HFF-Myc (cell line): ENCODE measurements at regions not wholly inside any gene's neighbourhood (a gene's known extent, or its start where the extent isn't known, plus 50 kb on each side); places are given as distances from the start of the nearest gene placed in this dataset.
"Not testable (repeated sequence)": the region's sequence is repeated elsewhere in the genome, so short reads cannot be mapped to it uniquely, and the experiment has no call there.

Experiments used
- DNase-seq: peaks from one replicate; pipeline ENCODE4 v3.0.0-alpha.2; 2011; ENCODE audit warnings: low read depth; ENCODE audit errors: extremely low read depth
- H3K4me3 ChIP-seq: replicated peaks from 2 replicates; pipeline ENCODE4 v1.5.1; 2011; ENCODE audit warnings: low read depth, mild to moderate bottlenecking, control low read depth, low read length
- TF ChIP-seq, protein P1 (sequence below): IDR thresholded peaks from 2 replicates; pipeline ENCODE4 v1.5.1; 2012; ENCODE audit warnings: mild to moderate bottlenecking, low read depth, low read length, control low read depth; ENCODE audit errors: missing control alignments

DNA sequence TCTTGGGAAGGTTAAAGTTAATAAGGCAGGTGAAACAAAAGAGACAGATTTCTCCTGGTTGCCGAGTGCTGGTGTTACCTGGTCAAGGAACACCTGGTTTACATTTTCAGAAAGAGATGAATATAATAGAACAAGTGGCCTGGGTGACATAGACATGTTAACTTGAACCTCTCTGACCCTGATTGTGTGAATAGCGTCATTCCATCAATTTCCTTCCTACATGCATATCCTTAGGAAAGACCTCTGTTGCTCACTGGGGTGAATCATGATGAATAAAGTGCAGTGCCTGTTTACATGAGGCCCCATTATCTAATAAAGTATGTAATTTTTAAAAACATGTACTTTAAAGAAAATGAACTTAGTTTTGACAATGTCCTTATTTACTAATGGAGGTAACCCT is 1822.9 kb upstream of the FLRT2 start:
- H3K4me3 ChIP-seq = no peak overlapping the region
- TF ChIP-seq, protein P1, sequence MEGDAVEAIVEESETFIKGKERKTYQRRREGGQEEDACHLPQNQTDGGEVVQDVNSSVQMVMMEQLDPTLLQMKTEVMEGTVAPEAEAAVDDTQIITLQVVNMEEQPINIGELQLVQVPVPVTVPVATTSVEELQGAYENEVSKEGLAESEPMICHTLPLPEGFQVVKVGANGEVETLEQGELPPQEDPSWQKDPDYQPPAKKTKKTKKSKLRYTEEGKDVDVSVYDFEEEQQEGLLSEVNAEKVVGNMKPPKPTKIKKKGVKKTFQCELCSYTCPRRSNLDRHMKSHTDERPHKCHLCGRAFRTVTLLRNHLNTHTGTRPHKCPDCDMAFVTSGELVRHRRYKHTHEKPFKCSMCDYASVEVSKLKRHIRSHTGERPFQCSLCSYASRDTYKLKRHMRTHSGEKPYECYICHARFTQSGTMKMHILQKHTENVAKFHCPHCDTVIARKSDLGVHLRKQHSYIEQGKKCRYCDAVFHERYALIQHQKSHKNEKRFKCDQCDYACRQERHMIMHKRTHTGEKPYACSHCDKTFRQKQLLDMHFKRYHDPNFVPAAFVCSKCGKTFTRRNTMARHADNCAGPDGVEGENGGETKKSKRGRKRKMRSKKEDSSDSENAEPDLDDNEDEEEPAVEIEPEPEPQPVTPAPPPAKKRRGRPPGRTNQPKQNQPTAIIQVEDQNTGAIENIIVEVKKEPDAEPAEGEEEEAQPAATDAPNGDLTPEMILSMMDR = no peak
- DNase-seq = no peak

DNA sequence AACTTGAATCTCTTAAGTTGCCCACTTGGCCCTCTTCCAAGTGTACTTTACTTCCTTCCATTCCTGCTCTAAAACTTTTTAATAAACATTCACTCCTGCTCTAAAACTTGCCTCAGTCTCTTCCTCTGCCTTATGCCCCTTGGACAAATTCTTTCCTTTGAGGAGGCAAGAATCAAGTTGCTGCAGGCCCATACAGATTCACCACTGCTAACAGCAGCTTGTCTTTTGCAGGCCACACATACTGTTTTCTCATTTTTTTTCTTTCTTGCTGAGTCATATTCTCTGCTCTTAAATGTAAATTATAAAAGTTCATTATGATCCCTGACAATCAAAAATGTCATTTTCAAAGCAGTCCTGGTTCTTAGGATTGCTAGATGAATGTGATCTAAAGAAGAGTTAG is 1820.8 kb upstream of the FLRT2 start:
- DNase-seq = no peak
- TF ChIP-seq, protein P1 = no peak
- H3K4me3 ChIP-seq = no peak overlapping the region

DNA sequence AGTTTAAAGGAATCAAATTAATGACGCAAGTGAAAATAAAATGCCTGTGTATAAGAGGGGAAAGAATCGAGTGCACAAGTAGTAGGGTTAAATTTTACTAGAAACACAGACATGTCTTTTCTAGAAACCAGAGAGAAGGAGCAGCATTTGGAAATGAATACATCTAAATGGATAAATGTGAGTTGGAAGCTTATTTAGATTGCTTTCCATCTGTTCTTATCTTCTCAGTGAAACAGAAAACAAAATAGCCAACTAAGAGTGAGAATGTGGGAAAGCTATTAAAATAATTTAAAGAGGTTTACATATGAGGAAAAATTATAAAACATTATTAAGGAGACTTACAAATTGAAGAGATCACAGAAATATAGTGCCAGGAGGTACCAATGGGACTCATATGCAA is 1818.9 kb upstream of the FLRT2 start:
- TF ChIP-seq, protein P1 = no peak
- DNase-seq = no peak
- no peak overlapping the region for H3K4me3 ChIP-seq

DNA sequence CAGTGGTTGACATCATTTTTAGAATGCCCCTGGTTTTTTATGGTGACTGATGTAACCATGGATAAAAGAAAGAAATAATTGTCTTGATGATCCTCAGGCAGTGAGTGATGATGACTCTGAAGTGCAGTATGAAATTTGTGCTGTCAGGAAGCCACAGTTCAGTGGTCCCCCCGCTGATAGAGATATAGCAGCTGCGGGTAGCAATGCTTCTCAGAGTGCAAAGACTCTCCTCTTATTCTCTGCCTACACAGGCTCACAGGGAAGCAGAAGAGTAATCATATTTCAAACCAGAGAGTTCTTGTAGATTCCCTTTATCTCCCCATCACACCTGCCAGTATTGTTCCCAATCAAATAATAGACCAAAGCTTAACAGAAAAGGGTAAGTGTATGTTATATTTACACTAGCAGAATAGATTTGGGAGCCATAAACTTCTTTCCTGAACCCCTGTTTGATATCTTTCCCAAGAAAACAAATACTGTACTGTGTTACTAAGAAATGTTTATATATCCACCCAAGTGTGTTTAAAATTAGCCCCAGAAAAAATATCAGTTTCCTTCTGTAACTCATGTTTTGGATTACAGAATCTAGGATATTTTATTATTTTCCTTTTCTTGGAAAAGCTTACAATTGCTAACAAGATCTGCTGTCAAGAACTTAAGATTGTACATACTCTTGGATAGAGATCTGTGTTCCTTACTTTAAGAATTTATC is 1817.4 kb upstream of the FLRT2 start:
- H3K4me3 ChIP-seq = no peak overlapping the region
- TF ChIP-seq, protein P1 = no peak
- no peak for DNase-seq

DNA sequence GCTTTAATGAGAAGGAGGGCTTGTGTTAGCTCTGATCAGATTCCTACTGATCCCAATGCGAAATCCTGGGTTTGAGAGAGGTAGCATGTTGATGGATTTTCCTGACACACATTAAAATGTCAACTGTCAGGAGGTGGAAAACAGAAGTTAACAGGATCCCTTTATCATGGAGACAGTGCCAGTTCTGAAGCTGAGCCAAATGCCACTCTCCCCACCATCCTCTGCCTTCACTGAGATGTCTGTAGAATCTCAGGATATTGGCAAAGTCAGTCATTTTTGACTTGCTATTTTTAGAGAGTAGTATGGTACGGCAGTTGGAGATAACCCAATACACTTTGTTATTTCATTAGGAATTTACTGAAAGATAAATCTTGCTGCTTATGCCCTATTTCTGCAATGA is 1816.2 kb upstream of the FLRT2 start:
- TF ChIP-seq, protein P1 = no peak
- H3K4me3 ChIP-seq = no peak overlapping the region
- DNase-seq = no peak

DNA sequence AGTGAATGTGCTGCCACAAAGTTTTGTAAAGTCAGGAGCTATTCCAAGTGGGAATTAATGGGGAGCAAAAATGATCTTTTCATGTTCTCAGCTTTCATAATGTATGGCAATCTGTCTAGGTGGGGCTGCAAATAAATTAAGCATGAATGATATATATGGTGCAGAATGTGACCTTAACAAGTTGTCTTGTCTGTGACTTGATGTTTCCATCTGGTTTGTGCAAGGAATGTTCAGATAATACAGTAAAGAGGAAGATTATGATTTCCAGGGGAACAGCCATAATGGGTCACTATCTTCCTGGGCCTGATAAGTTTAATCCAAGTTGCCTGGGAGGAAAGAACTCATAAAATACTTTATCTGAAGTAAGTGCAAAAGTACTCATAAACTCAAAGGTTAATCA is 1815.8 kb upstream of the FLRT2 start:
- TF ChIP-seq, protein P1 = no peak
- no peak overlapping the region for H3K4me3 ChIP-seq

DNA sequence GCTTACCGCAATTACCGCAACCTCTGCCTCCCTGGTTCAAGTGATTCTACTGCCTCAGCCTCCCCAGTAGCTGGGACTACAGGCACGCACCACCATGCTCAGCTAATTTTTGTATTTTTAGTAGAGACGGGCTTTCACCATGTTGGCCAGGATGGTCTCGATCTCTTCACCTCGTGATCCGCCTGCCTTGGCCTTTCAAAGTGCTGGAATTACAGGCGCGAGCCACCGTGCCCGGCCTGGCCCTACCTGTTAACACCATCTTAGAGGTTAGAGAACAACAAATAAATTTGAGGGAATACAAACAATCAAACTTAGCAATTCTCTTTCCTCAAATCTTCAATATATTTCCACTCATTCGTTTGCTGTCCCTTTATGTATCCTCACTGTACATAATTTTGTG is 1810.5 kb upstream of the FLRT2 start:
- not testable (repeated sequence) for DNase-seq, H3K4me3 ChIP-seq

More for the DNA sequence above, 1815.8 kb upstream of the FLRT2 start:
- no peak for DNase-seq
